PC-9 (cell line): ENCODE measurements at regions not wholly inside any gene's neighbourhood (a gene's known extent, or its start where the extent isn't known, plus 50 kb on each side); places are given as distances from the start of the nearest gene placed in this dataset.

Experiments
- EZH2 ChIP-seq: fragments of 200-600 bp; sonication (generic); IDR thresholded peaks from 2 replicates; pipeline ENCODE4 v1.8.0; 2017; ENCODE audit warnings: antibody characterized with exemption, low read depth
- TF ChIP-seq, protein P1 (sequence below): fragments of 200-600 bp; sonication (generic); conservative IDR thresholded peaks from 2 replicates; pipeline ENCODE4 v1.6.1; 2017; ENCODE audit warnings: mixed run types, antibody characterized with exemption, mild to moderate bottlenecking, moderate library complexity

DNA sequence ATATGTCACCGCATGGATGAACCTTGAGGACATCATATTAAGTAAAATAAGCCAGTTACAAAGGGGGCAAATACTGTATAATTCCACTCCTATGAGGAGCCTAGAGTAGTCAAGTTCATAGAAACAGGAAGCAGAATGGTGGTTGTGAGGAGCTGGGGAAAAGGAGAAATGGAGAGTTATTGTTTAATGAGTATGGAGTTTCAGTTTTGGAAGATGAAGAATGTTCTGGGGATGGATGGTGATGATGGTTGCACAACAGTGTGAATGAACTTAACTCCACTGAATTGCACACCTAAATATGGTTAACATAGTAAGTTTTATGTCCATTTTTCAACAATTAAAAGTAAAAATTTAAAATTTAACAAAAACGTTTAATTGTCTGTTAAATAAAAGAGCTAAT, 220.9 kb upstream of the JUN start:
- TF ChIP-seq, protein P1, sequence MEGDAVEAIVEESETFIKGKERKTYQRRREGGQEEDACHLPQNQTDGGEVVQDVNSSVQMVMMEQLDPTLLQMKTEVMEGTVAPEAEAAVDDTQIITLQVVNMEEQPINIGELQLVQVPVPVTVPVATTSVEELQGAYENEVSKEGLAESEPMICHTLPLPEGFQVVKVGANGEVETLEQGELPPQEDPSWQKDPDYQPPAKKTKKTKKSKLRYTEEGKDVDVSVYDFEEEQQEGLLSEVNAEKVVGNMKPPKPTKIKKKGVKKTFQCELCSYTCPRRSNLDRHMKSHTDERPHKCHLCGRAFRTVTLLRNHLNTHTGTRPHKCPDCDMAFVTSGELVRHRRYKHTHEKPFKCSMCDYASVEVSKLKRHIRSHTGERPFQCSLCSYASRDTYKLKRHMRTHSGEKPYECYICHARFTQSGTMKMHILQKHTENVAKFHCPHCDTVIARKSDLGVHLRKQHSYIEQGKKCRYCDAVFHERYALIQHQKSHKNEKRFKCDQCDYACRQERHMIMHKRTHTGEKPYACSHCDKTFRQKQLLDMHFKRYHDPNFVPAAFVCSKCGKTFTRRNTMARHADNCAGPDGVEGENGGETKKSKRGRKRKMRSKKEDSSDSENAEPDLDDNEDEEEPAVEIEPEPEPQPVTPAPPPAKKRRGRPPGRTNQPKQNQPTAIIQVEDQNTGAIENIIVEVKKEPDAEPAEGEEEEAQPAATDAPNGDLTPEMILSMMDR: no peak
- TF ChIP-seq EZH2: no peak
